HEK293T (cell line): ENCODE measurements at regions not wholly inside any gene's neighbourhood (a gene's known extent, or its start where the extent isn't known, plus 50 kb on each side); places are given as distances from the start of the nearest gene placed in this dataset.
"Not testable (repeated sequence)": the region's sequence is repeated elsewhere in the genome, so short reads cannot be mapped to it uniquely, and the experiment has no call there.

Experiments used
- CTCF ChIA-PET: fragments of 350-600 bp; formaldehyde crosslinking; extraction: SDS; loops from one replicate; lab custom pipeline; 2021; ENCODE audit warnings: antibody characterized with exemption, inconsistent platforms; lab: Yijun Ruan, JAX
- POLR2A ChIA-PET: fragments of 350-600 bp; formaldehyde crosslinking; extraction: SDS; loops from one replicate; lab custom pipeline; 2020; ENCODE audit warnings: antibody characterized with exemption, inconsistent platforms; lab: Yijun Ruan, JAX
- DNase-seq: peaks from one replicate; pipeline ENCODE4 v3.0.0; 2012; ENCODE audit warnings: mixed read lengths; ENCODE audit errors: extremely low spot score
- ARNT ChIP-seq: fragments of 450-650 bp; IDR thresholded peaks from 2 replicates; pipeline ENCODE4 v1.6.1; 2017; ENCODE audit warnings: mild to moderate bottlenecking
- BHLHE40 ChIP-seq: fragments of 450-650 bp; IDR thresholded peaks from 2 replicates; pipeline ENCODE4 v1.6.1; 2016; ENCODE audit warnings: mild to moderate bottlenecking, moderate library complexity, borderline replicate concordance
- CTBP1 ChIP-seq: fragments of 450-650 bp; IDR thresholded peaks from 2 replicates; pipeline ENCODE4 v1.6.1; 2016; ENCODE audit warnings: borderline replicate concordance
- ELF4 ChIP-seq: fragments of 450-650 bp; IDR thresholded peaks from 2 replicates; pipeline ENCODE4 v1.6.1; 2017; ENCODE audit warnings: antibody characterized with exemption
- FOXA1 ChIP-seq: fragments of 450-650 bp; IDR thresholded peaks from 2 replicates; pipeline ENCODE4 v1.6.1; 2016; ENCODE audit warnings: mild to moderate bottlenecking
- FOXK2 ChIP-seq: fragments of 450-650 bp; IDR thresholded peaks from 2 replicates; pipeline ENCODE4 v1.6.1; 2016; ENCODE audit warnings: mild to moderate bottlenecking
- FOXM1 ChIP-seq: fragments of 450-650 bp; IDR thresholded peaks from 2 replicates; pipeline ENCODE4 v1.6.1; 2017; ENCODE audit warnings: mild to moderate bottlenecking, borderline replicate concordance
- HDGF ChIP-seq: fragments of 450-650 bp; IDR thresholded peaks from 2 replicates; pipeline ENCODE4 v1.6.1; 2017; ENCODE audit warnings: antibody characterized with exemption, borderline replicate concordance
- L3MBTL2 ChIP-seq: fragments of 450-650 bp; conservative IDR thresholded peaks from 2 replicates; pipeline ENCODE4 v1.6.1; 2016; ENCODE audit warnings: mild to moderate bottlenecking
- LEF1 ChIP-seq: fragments of 450-650 bp; IDR thresholded peaks from 2 replicates; pipeline ENCODE4 v1.6.1; 2017; ENCODE audit warnings: mild to moderate bottlenecking, borderline replicate concordance
- NFRKB ChIP-seq: fragments of 450-650 bp; IDR thresholded peaks from 2 replicates; pipeline ENCODE4 v1.6.1; 2016; ENCODE audit warnings: mild to moderate bottlenecking, moderate library complexity
- PKNOX1 ChIP-seq: fragments of 450-650 bp; IDR thresholded peaks from 2 replicates; pipeline ENCODE4 v1.6.1; 2016
- SP1 ChIP-seq: fragments of 450-650 bp; IDR thresholded peaks from 2 replicates; pipeline ENCODE4 v1.6.1; 2017
- SUZ12 ChIP-seq: fragments of 450-650 bp; IDR thresholded peaks from 2 replicates; pipeline ENCODE4 v1.6.1; 2016; ENCODE audit warnings: mild to moderate bottlenecking
- TARDBP ChIP-seq: fragments of 450-650 bp; IDR thresholded peaks from 2 replicates; pipeline ENCODE4 v1.6.1; 2016
- ZNF384 ChIP-seq: fragments of 450-650 bp; IDR thresholded peaks from 2 replicates; pipeline ENCODE4 v1.6.1; 2016

GRCh38 chr7:108660465-108660864 is 90.8 kb downstream of the DNAJB9 start:
- no peak for TF ChIP-seq HDGF
- TF ChIP-seq BHLHE40: no peak
- TF ChIP-seq SUZ12: no peak
- TF ChIP-seq TARDBP: no peak
- no peak for TF ChIP-seq NFRKB
- DNase-seq: no peak
- ChIA-PET POLR2A (no interaction called here), CTCF (no interaction called here)

- ChIA-PET POLR2A (no interaction called here), CTCF (no interaction called here)
- no peak for TF ChIP-seq FOXA1
- no peak for TF ChIP-seq FOXM1
- TF ChIP-seq ELF4: no peak
- no peak for TF ChIP-seq SUZ12
- TF ChIP-seq PKNOX1: no peak
- no peak for TF ChIP-seq HDGF
- TF ChIP-seq SP1: no peak
- TF ChIP-seq CTBP1: no peak
- TF ChIP-seq L3MBTL2: no peak
- no peak for TF ChIP-seq NFRKB
- no peak for TF ChIP-seq ZNF384
- no peak for TF ChIP-seq TARDBP
- no peak for TF ChIP-seq FOXK2
- no peak for TF ChIP-seq BHLHE40
- TF ChIP-seq ARNT: no peak
- no peak for DNase-seq
Observed at GRCh38 chr7:108662783-108663362, 93.2 kb downstream of the DNAJB9 start.

GRCh38 chr7:108663701-108664100 is 94.0 kb downstream of the DNAJB9 start:
- DNase-seq: no peak
- TF ChIP-seq TARDBP (no peak), FOXM1 (no peak), FOXA1 (no peak), CTBP1 (no peak), NFRKB (no peak), ZNF384 (no peak), HDGF (no peak), FOXK2 (no peak), ELF4 (no peak), PKNOX1 (no peak), SUZ12 (no peak), L3MBTL2 (no peak), SP1 (no peak)
- ChIA-PET CTCF (no interaction called here), POLR2A (no interaction called here)

- ChIA-PET CTCF (no interaction called here), POLR2A (no interaction called here)
- no peak for TF ChIP-seq FOXA1
- TF ChIP-seq SP1: no peak
- no peak for TF ChIP-seq LEF1
- TF ChIP-seq SUZ12: no peak
- TF ChIP-seq BHLHE40: no peak
- no peak for TF ChIP-seq FOXM1
- TF ChIP-seq FOXK2: no peak
- TF ChIP-seq ARNT: no peak
- no peak for TF ChIP-seq ZNF384
- TF ChIP-seq L3MBTL2: no peak
- no peak for TF ChIP-seq CTBP1
- no peak for TF ChIP-seq PKNOX1
- TF ChIP-seq NFRKB: no peak
- no peak for TF ChIP-seq ELF4
- DNase-seq: no peak
Observed at GRCh38 chr7:108667216-108667615, 97.5 kb downstream of the DNAJB9 start.

GRCh38 chr7:108669958-108670357 is 100.3 kb downstream of the DNAJB9 start:
- ChIA-PET CTCF (no interaction called here), POLR2A (no interaction called here)
- DNase-seq: no peak
- TF ChIP-seq NFRKB: no peak
- no peak for TF ChIP-seq L3MBTL2

GRCh38 chr7:108673699-108674098 is 104.0 kb downstream of the DNAJB9 start:
- CTCF ChIA-PET, POLR2A ChIA-PET: not testable (repeated sequence)

GRCh38 chr7:108684629-108685028 is 115.0 kb downstream of the DNAJB9 start:
- POLR2A ChIA-PET: no interaction called here
- no peak for DNase-seq
- no peak for TF ChIP-seq ELF4
- no peak for TF ChIP-seq FOXK2
- TF ChIP-seq L3MBTL2: no peak
- no peak for TF ChIP-seq NFRKB
- no peak for TF ChIP-seq SP1
- no peak for TF ChIP-seq CTBP1
- TF ChIP-seq FOXA1: no peak
- TF ChIP-seq BHLHE40: no peak
- no peak for TF ChIP-seq ZNF384
- no peak for TF ChIP-seq LEF1
- no peak for TF ChIP-seq HDGF
- no peak for TF ChIP-seq PKNOX1
- no peak for TF ChIP-seq ARNT
- TF ChIP-seq FOXM1: no peak
- TF ChIP-seq TARDBP: no peak
- CTCF ChIA-PET: no interaction called here

More at GRCh38 chr7:108673699-108674098, 104.0 kb downstream of the DNAJB9 start:
- DNase-seq: not testable (repeated sequence)
